GM10266 (cell line): ENCODE measurements at regions not wholly inside any gene's neighbourhood (a gene's known extent, or its start where the extent isn't known, plus 50 kb on each side); places are given as distances from the start of the nearest gene placed in this dataset.

Experiments
- DNase-seq: peaks from one replicate; pipeline ENCODE4 v3.0.0; 2012; ENCODE audit errors: extremely low spot score
- TF ChIP-seq, protein P1 (sequence below): IDR thresholded peaks from 2 replicates; pipeline ENCODE4 v1.5.1; 2012; ENCODE audit warnings: mild to moderate bottlenecking, low read depth; ENCODE audit not compliant: control insufficient read depth, insufficient read depth; ENCODE audit errors: missing control alignments

DNA sequence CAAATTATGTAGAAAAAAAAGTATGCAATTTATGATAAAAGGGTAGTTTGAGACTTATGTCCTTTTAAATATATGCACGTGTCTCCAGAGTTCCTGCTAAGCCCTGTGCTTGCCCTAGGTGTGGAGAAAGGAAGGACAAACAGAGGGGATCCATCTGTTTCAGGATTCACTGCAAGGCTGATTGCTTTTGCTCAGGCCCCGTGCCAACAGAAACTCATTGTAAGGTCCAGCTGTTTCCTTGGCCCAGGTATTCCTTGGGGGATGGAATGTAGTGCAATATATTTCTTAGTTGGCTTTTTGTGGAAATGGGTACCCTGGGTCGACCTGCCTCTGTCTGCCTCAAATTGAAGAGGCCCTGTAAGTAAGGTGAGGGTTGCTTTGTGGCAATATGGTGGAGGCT, 268.6 kb upstream of the CLINT1 start:
- TF ChIP-seq, protein P1, sequence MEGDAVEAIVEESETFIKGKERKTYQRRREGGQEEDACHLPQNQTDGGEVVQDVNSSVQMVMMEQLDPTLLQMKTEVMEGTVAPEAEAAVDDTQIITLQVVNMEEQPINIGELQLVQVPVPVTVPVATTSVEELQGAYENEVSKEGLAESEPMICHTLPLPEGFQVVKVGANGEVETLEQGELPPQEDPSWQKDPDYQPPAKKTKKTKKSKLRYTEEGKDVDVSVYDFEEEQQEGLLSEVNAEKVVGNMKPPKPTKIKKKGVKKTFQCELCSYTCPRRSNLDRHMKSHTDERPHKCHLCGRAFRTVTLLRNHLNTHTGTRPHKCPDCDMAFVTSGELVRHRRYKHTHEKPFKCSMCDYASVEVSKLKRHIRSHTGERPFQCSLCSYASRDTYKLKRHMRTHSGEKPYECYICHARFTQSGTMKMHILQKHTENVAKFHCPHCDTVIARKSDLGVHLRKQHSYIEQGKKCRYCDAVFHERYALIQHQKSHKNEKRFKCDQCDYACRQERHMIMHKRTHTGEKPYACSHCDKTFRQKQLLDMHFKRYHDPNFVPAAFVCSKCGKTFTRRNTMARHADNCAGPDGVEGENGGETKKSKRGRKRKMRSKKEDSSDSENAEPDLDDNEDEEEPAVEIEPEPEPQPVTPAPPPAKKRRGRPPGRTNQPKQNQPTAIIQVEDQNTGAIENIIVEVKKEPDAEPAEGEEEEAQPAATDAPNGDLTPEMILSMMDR = no peak
- DNase-seq = no peak

DNA sequence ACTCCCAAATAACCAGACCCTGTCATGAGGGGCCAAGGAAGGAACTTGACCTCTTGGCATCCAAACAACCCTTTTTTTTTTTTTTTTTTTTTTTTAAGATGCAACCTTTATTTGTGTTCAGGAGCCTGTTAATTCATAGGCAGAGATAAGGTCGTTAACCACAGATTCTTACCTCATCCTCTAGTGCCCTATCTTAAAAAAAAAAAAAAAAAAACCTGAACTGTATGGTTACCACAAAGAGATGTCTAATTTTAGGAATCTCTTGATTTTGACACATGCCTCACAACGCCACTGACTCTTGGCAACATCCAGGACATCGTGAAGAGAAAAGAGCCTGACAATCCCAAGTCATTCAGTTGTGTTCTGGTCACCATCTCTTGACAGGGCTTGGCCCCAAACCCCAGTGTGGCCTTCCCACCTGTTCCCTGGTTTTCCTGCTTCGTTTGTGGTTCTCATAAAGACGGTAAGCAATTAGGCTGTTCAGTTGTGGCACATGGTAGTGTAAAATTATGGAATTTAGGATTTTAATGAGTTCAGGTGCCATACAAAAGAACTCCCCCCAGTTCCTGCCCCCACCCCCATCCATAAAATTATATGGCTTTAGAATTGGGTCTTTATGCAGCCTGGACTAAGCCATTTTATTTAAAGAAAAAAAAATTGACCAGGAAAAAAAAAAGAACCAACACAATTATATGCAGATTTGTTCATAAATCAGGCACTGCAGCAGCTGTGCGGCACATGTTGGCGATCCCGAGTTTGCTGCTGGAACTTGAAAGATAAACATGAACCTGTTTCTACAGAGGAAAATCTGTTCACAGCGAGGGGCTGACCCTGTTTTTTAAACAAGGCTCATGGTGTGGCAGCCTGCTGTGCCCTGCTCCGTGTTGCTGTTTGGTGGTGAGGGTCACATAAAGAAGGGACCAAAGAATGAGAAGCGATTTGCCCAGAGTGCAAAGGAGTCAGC, 267.8 kb upstream of the CLINT1 start:
- DNase-seq = no peak
- TF ChIP-seq, protein P1 = no peak

DNA sequence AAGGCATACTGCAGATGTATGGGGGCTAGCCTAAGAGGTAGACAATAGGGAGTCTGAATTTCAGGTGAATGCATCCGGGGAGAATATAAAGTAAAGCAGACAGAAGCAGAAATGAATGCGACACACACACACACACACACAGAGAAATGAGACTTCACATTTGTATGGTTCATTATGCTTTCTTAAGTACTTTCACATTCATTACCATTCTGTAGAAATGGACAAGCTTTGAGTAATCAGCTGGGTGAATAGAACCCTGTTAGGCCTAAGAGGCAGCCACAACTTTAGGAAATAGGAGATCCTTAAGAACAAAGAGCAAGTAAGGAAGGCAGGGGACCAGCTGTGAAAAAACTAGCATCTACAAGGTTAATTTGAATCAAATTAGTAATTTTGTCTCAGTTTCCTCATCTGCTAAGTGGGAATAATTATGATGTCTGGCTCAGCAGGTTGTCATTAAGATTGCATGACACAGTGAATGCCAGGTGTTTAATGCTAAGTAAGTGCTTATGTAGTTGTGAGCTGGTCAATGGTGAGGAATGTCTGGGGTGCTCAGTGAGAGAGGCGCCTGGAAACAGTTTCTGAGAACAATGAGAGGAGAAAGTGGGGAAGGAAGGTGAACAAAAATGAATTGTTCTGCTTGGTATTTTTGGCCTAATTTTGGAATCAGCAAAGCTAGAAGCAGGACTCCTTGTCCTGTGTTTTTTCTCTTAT, 265.8 kb upstream of the CLINT1 start:
- DNase-seq = no peak
- TF ChIP-seq, protein P1 = no peak

DNA sequence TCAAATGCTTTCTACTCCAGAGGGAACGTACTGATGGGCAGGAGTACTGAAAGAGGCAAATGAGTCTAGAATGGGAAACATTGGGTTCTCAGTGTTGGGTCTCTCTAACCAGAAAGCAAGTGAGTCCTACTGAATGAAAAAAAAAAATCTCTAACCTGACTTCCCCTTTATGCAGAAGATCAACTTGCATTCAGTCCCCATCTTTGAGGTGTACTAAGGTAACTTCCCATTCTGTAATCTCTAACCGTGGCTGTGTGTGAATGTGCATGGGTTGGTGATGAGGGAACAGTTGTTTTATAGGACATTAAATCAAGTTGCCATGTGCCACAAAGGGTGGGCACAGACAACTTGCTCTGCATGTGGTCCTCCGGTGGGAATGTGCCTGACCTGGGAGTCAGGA, 264.6 kb upstream of the CLINT1 start:
- TF ChIP-seq, protein P1 = no peak
- DNase-seq = no peak

DNA sequence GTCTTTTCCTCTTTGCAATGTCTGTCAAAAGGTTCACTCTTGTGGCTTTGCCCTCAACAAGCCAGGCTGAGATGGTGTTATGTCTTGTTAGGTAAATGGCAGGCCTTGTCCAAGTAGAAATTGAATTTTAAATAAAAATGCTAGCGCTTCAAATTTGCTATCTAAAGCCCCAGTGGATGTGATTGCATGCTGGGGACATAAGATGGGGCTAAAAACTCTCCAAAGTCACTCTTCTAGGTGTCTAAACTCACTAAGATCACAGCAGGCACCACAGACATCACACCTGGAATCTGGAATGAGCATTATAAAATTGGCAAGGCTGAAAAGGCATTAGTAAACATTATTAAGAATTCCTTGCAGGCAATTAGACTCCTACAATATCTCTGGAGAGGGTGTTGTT, 262.7 kb upstream of the CLINT1 start:
- TF ChIP-seq, protein P1 = no peak
- DNase-seq = no peak

DNA sequence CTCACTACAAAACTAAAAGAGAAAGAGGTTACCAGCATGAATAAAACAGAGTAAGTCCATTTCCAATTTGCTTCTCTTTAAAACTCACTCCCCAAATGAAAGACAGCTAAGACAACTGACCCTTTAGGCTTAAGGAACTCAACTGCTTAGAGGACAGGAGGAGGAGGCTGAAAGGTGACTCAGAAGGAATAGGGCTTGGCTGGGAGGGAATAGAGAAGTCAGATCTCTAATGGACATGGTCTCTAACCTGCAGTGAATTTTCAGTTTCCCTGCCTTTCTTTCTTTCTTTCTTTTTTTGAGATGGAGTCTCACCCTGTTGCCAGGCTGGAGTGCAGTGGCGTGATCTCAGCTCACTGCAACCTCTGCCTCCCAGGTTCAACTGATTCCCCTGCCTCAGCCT, 261.8 kb upstream of the CLINT1 start:
- no peak for DNase-seq
- TF ChIP-seq, protein P1 = no peak

DNA sequence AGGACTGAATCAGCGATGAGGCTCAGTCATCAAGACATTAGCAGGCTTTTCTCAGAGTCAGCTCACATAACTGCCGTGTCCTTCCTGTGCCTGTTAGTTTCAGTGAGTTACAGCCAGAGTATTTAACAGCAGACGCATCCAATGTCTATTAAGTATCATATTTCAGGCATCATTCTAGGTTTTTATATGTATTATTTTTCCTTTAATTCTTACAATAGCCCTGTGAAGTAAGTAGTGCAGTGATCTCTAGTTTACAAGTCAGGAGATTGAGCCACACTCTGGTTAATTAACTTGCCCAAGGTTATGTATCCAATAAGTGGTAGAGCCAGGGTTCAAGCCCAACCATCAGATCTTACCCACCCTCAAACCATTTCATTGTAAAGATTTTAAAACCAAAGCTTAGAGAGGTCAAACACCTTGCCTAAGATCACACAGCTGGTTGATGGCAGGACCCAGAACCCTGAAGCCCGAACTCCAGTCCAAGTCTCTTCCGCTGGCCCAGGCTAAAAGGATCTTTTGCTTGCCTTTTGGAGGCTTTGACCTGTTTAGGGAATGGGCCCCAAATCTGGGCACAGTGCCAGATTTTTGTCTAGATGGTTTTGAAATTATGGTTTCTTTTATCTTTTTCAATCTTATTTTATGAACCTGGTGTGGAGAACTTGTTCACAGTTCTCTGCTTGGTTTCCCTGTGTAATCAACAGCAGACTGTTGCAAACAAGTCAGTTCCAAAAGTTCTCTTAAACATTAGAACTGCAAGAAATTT, 261.2 kb upstream of the CLINT1 start:
- DNase-seq = no peak
- TF ChIP-seq, protein P1 = no peak
